HG02885 (cell line): ENCODE measurements at regions not wholly inside any gene's neighbourhood (a gene's known extent, or its start where the extent isn't known, plus 50 kb on each side); places are given as distances from the start of the nearest gene placed in this dataset.

Experiments
- ATAC-seq: cut with Tn5 transposase; IDR thresholded peaks from one replicate; pipeline ENCODE4 v1.9.1; 2021; ENCODE audit warnings: mild to moderate bottlenecking; ENCODE audit not compliant: unreplicated experiment, poor library complexity

GRCh38 chr5:1748271-1748670 lies 51.4 kb downstream of the MRPL36 start:
- no peak for ATAC-seq

- ATAC-seq: no peak
These were observed 51.9 kb downstream of the MRPL36 start for GRCh38 chr5:1747803-1748085.

DNA sequence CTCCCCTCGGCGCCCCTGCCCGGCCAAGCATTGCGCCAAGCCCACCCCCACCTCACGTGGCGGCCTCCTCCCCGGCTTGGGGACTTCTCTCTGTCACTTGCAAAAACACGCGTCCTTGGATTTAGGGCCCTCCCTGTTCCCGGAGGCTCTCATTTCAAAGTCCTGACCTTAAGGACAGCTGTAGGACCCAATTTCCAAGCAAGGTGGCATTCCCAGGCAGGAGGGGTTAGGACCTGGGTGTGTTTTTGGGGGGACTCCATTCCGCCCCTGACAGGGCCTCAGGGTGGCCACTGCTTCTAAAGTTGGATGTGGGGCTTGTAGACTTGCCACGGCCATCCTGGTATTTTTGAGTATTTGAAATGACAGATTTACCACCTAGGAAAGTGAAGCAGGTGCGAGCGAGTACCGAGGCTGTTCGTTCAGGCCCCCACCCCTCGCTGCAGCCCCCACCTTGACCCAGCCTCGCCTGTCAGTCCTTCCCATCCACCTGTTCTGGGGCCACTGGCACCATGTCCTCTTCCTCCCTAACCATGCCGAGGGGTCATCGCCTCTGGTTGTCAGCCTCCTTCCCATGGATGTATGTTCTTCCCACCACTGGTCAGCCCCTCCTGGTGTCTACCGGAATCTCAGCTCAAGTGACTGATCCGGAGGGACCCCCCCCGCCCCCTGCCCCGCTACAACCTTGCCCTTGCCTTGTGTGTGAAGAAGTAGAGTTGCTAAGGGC lies 52.4 kb downstream of the MRPL36 start:
- no peak for ATAC-seq

- no peak for ATAC-seq
These were observed 53.1 kb downstream of the MRPL36 start for GRCh38 chr5:1746371-1747078.

DNA sequence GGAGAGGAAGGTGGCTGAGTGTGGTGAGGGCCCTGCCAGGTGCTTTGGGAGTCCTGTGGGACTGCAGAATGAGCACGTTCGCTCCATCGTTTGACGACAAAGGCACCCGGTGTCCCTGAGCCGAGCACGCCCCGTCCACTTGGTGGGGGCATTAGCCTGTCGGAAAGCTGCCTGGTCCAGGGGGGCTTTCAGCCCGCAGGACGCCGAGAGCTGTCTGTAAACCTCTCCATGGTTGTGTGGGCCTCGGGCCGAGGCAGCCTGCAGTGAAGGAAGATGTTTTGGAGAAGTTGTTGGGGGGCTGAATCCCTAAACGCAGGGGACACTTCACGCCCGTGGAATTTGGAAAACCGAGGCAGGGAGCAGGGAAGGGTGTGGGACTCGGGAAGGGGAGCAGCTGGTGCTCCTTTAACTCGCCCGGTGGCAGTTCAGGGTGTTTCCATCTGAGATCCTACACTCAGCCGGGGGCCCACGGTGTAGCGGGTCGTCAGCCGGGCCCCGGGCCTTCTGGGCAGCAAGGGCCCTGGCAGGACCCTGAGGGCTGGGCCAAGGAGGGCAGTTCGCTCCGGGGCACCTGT lies 53.8 kb downstream of the MRPL36 start:
- no peak for ATAC-seq

DNA sequence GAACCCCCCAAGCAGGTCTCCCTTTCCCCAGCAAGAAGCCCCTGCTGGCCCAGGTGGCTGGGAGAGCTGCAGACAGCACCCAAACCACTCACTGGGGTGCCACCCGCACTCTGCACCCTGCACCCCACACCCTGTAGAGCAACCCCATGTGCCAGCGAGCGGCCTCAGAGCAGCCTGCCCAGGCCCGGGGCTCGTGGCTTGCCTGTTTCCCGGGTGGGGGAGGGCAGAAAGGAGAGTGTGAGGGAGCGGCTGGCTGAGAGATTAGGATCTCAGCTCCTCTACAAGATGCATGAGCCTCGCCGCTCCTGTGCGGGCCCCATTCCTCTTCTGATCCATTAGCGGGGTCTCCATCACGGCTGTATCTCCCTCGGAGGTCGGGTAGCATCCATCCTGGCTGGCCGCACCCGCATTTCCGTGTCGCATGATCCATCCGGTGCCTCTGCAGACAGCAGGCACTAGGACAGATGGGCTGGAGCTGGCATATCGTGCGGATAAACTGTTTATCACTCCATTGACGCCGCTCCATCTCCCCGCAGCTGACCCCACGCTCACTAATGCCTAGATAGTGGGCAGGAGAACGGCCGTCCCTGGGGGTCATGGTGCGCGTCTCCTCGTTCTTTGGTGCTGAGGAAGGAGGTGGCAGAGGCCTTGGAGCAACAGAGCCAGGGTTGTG lies 54.4 kb downstream of the MRPL36 start:
- no peak for ATAC-seq

GRCh38 chr5:1744393-1745122 lies 55.1 kb downstream of the MRPL36 start:
- no peak for ATAC-seq

GRCh38 chr5:1743769-1744085 lies 55.9 kb downstream of the MRPL36 start:
- ATAC-seq: no peak

DNA sequence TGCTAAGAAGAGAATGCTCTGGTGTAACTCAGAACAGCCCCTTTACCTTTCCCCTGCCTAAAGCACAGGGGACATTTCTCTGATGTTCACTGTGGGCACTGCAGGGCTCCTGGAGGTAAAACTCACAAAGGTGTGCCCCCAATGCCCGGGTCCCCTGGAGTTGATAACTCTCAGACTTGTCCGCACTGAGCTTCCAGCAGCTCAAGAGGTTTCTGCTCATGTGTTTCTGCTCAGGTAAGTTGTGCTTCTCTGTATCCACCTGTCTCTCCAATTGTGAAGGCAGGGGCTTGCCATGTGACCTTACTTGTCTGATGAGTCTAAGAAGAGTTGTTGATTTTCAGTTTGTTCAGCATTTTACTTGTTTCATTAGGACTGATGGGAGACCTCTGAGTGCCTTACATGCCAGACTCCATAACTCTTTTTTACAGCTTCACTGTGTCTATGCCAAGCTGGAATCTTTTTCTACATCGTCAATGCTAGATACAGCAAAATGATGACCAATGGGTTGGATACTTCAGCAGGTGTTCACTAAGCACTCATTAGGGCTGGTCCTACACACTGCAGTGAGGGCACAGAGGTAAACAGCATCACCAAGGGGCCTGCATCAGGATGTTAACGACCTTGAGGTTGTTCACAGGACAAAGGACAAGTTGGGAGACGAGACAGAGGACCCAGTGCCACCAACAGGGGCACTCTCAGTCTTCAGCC lies 56.4 kb downstream of the MRPL36 start:
- ATAC-seq: no peak

GRCh38 chr5:1737790-1738405 lies 61.7 kb downstream of the MRPL36 start:
- ATAC-seq: peak; percentile 85

- ATAC-seq: no peak
These were observed 62.5 kb downstream of the MRPL36 start for GRCh38 chr5:1736889-1737711.

DNA sequence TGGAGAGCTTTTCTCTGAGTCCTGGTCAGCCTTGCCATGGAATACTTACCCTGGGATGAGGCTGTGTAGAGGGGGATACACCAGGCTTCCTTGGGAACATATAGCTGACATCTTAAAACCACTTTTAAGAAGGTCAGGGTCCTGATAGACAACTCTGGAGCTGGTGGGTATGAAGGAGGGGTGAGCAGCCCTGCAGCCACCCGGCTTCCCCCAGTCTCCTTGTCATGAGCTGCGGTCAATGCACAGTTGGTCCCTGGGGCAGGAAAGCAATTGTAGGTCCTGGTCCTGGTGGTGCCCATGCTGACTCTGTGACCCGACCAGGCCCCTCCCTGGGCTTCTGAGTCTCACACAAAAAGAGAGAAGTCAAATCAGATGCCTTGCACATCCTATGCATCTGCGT lies 63.6 kb downstream of the MRPL36 start:
- no peak for ATAC-seq

DNA sequence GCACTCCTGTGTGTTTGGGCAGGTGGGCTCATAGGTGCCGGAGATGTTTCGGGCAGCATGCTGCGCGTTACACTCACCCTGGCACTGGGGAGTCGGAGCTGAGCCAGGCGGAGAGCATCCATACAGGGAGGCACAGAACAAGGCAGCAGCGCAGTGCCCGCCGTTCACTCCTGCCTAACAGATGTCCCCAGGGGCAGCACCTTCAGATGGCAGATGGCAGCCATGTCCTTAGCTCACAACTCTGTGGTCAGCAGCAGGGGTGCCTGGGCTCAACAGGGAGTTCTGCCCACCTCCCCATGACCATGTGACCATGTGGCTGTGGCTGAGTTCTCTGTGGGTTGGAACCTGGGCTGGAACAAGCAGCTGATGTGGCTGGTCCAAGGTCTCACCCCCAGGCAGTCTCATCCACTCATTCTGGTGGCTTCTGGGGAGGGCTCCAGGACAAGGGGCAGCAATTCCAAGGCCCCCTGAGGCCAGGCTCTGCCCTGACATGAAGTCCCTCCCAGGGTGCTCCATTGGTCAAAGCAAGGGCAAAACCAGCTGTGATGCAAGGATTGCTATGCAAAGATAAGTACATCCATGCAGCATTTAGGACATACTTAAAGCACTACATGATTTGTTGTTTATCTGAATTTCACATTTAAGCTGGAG lies 64.2 kb downstream of the MRPL36 start:
- ATAC-seq: no peak

GRCh38 chr5:1734908-1735289 lies 64.7 kb downstream of the MRPL36 start:
- ATAC-seq: no peak

GRCh38 chr5:1734271-1734907 lies 65.2 kb downstream of the MRPL36 start:
- ATAC-seq: no peak

GRCh38 chr5:1733369-1733768 lies 66.3 kb downstream of the MRPL36 start:
- ATAC-seq: no peak

DNA sequence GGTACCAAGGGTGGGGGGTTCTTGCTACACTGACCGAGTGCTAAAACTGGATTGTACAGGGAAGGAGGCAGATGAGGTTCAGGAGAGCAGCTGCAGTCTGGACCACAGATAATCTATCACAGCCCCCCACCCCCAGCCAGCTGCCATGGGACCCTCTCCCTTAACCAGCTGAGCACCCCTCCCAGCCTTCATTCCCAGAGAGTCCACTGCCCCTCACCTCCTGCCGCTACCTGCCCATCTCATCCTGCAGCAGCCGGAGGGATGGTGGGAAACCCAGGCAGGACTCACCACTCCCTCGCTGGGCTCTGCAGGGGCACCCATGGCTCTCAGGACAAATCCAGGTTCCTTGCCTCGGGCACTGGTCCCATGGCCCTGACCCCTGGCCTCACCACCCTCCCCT lies 66.7 kb downstream of the MRPL36 start:
- no peak for ATAC-seq
